HepG2 (cell line): ENCODE measurements at regions not wholly inside any gene's neighbourhood (a gene's known extent, or its start where the extent isn't known, plus 50 kb on each side); places are given as distances from the start of the nearest gene placed in this dataset.

Source experiments
- ATAC-seq: fragments of 200-7000 bp; cut with Tn5 transposase; 3 replicates; pipeline ENCODE4 v1.9.1; 2020; ENCODE audit warnings: mild to moderate bottlenecking, moderate library complexity
- BruUV-seq: library from RNA; stranded (reverse); fragments of 400-500 nt; replicated peaks from 2 replicates; lab custom pipeline; 2021; lab: Mats Ljungman, UMichigan
- CTCF ChIA-PET: fragments of 300-600 bp; formaldehyde crosslinking; extraction: SDS; loops from one replicate; lab custom pipeline; 2021; ENCODE audit warnings: low total read pairs, inconsistent platforms, low intra/inter-chr PET ratio; lab: Yijun Ruan, JAX
- POLR2A ChIA-PET: fragments of 350-600 bp; sonication (Branson Sonifier 250); formaldehyde crosslinking; loops from one replicate; lab custom pipeline; 2020; ENCODE audit warnings: antibody characterized with exemption, inconsistent platforms; lab: Yijun Ruan, JAX
- DNase-seq: peaks from one replicate; pipeline ENCODE4 v3.0.0-alpha.2; 2015; ENCODE audit warnings: low spot score
- FAIRE-seq: peaks from 3 replicates; lab custom pipeline; 2011; peaks lifted over from hg19 to GRCh38; lab: Jason Lieb, UNC
- H2AFZ ChIP-seq: one replicate; pipeline ENCODE4 v1.6.1; 2011; ENCODE audit warnings: low read length, inconsistent platforms
- H3K27ac ChIP-seq: fragments of 300-600 bp; 3 replicates; pipeline ENCODE4 v1.8.0; 2011; ENCODE audit warnings: mixed run types, mild to moderate bottlenecking, mixed read lengths, low read length, inconsistent platforms; ENCODE audit not compliant: insufficient read depth; ENCODE audit errors: extremely low read length
- H3K27me3 ChIP-seq, 2 experiments: fragments of 200-600 bp in 1 of 2; 2 replicates in 1 of 2; 3 replicates in 1 of 2; pipeline versions ENCODE4 v1.6.0 to v1.8.0; 2011; ENCODE audit warnings: low read length in 2 of 2, mild to moderate bottlenecking in 2 of 2, moderate library complexity in 2 of 2, inconsistent platforms in 1 of 2; ENCODE audit not compliant: insufficient read depth in 2 of 2, control insufficient read depth in 1 of 2
- H3K36me3 ChIP-seq, 2 experiments: fragments of 200-600 bp in 1 of 2; replicated peaks in 1 of 2; 2 replicates in 1 of 2; 3 replicates in 1 of 2; pipeline versions ENCODE4 v1.5.1 to v1.8.0; 2011; ENCODE audit warnings: low read length in 2 of 2, inconsistent platforms in 1 of 2; ENCODE audit not compliant: insufficient read depth in 2 of 2, control insufficient read depth in 1 of 2
- H3K4me1 ChIP-seq: 2 replicates; pipeline ENCODE4 v1.5.1; 2012; ENCODE audit warnings: low read length, inconsistent platforms; ENCODE audit not compliant: insufficient read depth
- H3K4me2 ChIP-seq: 2 replicates; pipeline ENCODE4 v1.6.0; 2011; ENCODE audit warnings: low read depth, low read length, inconsistent platforms
- H3K4me3 ChIP-seq, 3 experiments: fragments of 200-600 bp in 1 of 3; sonication (generic), shearing (Covaris generic) in 1 of 3; replicated peaks in 1 of 3; 2 replicates each; pipeline ENCODE4 v1.5.1; 2011 to 2016; ENCODE audit warnings: low read length in 3 of 3, inconsistent platforms in 2 of 3, low read depth in 2 of 3, mild to moderate bottlenecking in 2 of 3, control low read depth in 1 of 3, mixed read lengths in 1 of 3; ENCODE audit not compliant: insufficient read depth in 1 of 3
- H3K79me2 ChIP-seq: one replicate; pipeline ENCODE4 v1.6.1; 2011; ENCODE audit warnings: low read length, inconsistent platforms; ENCODE audit not compliant: insufficient read depth
- H3K9ac ChIP-seq: 2 replicates; pipeline ENCODE4 v1.6.0; 2011; ENCODE audit warnings: mild to moderate bottlenecking, low read depth, low read length, inconsistent platforms; ENCODE audit not compliant: insufficient read depth
- H3K9me3 ChIP-seq: 2 replicates; pipeline ENCODE4 v1.5.1; 2012; ENCODE audit warnings: mild to moderate bottlenecking, low read length
- H4K20me1 ChIP-seq: 2 replicates; pipeline ENCODE4 v1.6.0; 2011; ENCODE audit warnings: inconsistent platforms, mild to moderate bottlenecking, low read length, moderate library complexity; ENCODE audit not compliant: insufficient read depth
- BRF2 ChIP-seq: sonication (generic); formaldehyde crosslinking; IDR thresholded peaks from 2 replicates; pipeline ENCODE4 v1.8.1; 2022; ENCODE audit warnings: mild to moderate bottlenecking, missing genetic modification reagents
- GMEB1 ChIP-seq: sonication (generic); formaldehyde crosslinking; IDR thresholded peaks from 2 replicates; pipeline ENCODE4 v1.5.1; 2020; ENCODE audit warnings: missing genetic modification reagents, mild to moderate bottlenecking, borderline replicate concordance
- HNF1A ChIP-seq, 2 experiments: sonication (generic) in 1 of 2; formaldehyde crosslinking in 1 of 2; IDR thresholded peaks; 2 replicates each; pipeline versions ENCODE4 v1.4.0 to v1.6.1; 2016 to 2020; ENCODE audit warnings: borderline replicate concordance in 1 of 2, low read depth in 1 of 2, mild to moderate bottlenecking in 1 of 2, missing genetic modification reagents in 1 of 2
- HNF1B ChIP-seq: sonication (generic); formaldehyde crosslinking; IDR thresholded peaks from 2 replicates; pipeline ENCODE4 v1.5.1; 2020; ENCODE audit warnings: mild to moderate bottlenecking, moderate library complexity, missing genetic modification reagents
- KDM6A ChIP-seq: IDR thresholded peaks from 2 replicates; pipeline ENCODE4 v1.6.1; 2016; ENCODE audit warnings: low read depth
- KLF11 ChIP-seq: IDR thresholded peaks from 2 replicates; pipeline ENCODE4 v1.6.1; 2016; ENCODE audit warnings: missing compliant biosample characterization
- PHF21A ChIP-seq: sonication (generic); formaldehyde crosslinking; IDR thresholded peaks from 2 replicates; pipeline ENCODE4 v1.5.0; 2020; ENCODE audit warnings: mild to moderate bottlenecking, missing genetic modification reagents
- TP53 ChIP-seq: sonication (generic); formaldehyde crosslinking; conservative IDR thresholded peaks from 2 replicates; pipeline ENCODE4 v1.4.0; 2020; ENCODE audit warnings: missing genetic modification reagents
- ZBTB20 ChIP-seq: sonication (generic); formaldehyde crosslinking; IDR thresholded peaks from 2 replicates; pipeline ENCODE4 v1.8.1; 2023; ENCODE audit warnings: missing genetic modification reagents, low read depth, mild to moderate bottlenecking, borderline replicate concordance
- ZFYVE20 ChIP-seq: sonication (generic); formaldehyde crosslinking; IDR thresholded peaks from 2 replicates; pipeline ENCODE4 v1.8.0; 2023; ENCODE audit warnings: low read depth, mild to moderate bottlenecking, moderate library complexity, missing genetic modification reagents, borderline replicate concordance
- ZNF263 ChIP-seq: sonication (generic); formaldehyde crosslinking; IDR thresholded peaks from 2 replicates; pipeline ENCODE4 v1.4.0; 2020; ENCODE audit warnings: missing genetic modification reagents
- ZNF75D ChIP-seq: sonication (generic); formaldehyde crosslinking; IDR thresholded peaks from 2 replicates; pipeline ENCODE4 v1.8.1; 2023; ENCODE audit warnings: missing genetic modification reagents, mild to moderate bottlenecking, borderline replicate concordance
- WGBS: methylation state at CpG from one replicate; pipeline ENCODE4 v1.1.6; 2017; ENCODE audit warnings: low lambda C conversion rate; 5-methylcytosine and 5-hydroxymethylcytosine counted together
- in situ Hi-C: cut with HindIII; loops from 2 replicates; pipeline ENCODE4 v1.10.0; 2017; ENCODE audit warnings: low pct_unique_long_range_greater_than_20kb; ENCODE audit not compliant: extremely low pct_ligation_motif_present
- intact Hi-C: fragments of 100-400 bp; cut with micrococcal nuclease; formaldehyde crosslinking; loops from one replicate; pipeline ENCODE4 v1.10.0; 2022; ENCODE audit not compliant: unreplicated experiment

- ATAC-seq (no peak), FAIRE-seq (no peak), DNase-seq (no peak)
- WGBS = 20% methylated on average over 16 of the region's 16 CpGs
- H3K79me2 ChIP-seq = no peaks in the 10 kb centered on the region
- H3K4me3 ChIP-seq = no peak overlapping the region
- TF ChIP-seq ZBTB20 (CRISPR knock-in tag) (no peak), ZNF75D (CRISPR knock-in tag) (no peak), PHF21A (no peak), KLF11 (no peak), TP53 (CRISPR knock-in tag) (no peak), HNF1B (CRISPR knock-in tag) (no peak), KDM6A (CRISPR knock-in tag) (no peak), BRF2 (CRISPR knock-in tag) (no peak), ZFYVE20 (no peak), HNF1A (IDR thresholded peaks at IDR 0.05; ENCODE audit: low read depth) (no peak), HNF1A (CRISPR knock-in tag; IDR thresholded peaks at IDR 0.05; ENCODE audit: borderline replicate concordance) (no peak), GMEB1 (CRISPR knock-in tag) (no peak), ZNF263 (CRISPR knock-in tag) (no peak)
- no TSS peak for BruUV-seq
- no peak overlapping the region for H3K27ac ChIP-seq
- H2AFZ ChIP-seq = no peak overlapping the region
- H3K27me3 ChIP-seq = peaks cover 18 to 77% of the 10 kb centered on the region in 2 experiments; a peak in 4 of 5 replicates
- intact Hi-C loops (no loop called here), in situ Hi-C loops (no loop called here)
- no peaks in the 10 kb centered on the region for H3K36me3 ChIP-seq
- ChIA-PET POLR2A (no interaction called here), CTCF (no interaction called here)
- no peak overlapping the region for H3K4me2 ChIP-seq
- no peak overlapping the region for H3K9ac ChIP-seq
- H3K9me3 ChIP-seq = no peaks in the 10 kb centered on the region
- H4K20me1 ChIP-seq = no peaks in the 10 kb centered on the region
- no peaks in the 10 kb centered on the region for H3K4me1 ChIP-seq
Observed at GRCh38 chr2:240291337-240292034, 144.0 kb upstream of the GPC1 start.
